HL-60 (cell line): ENCODE measurements at regions not wholly inside any gene's neighbourhood (a gene's known extent, or its start where the extent isn't known, plus 50 kb on each side); places are given as distances from the start of the nearest gene placed in this dataset.

Source experiments
- DNase-seq, 2 experiments: peaks; one replicate each; pipeline ENCODE4 v3.0.0-alpha.2; 2010 to 2020; ENCODE audit warnings: low read depth in 1 of 2, low spot score in 1 of 2
- H3K27ac ChIP-seq: fragments of 250-450 bp; sonication (Bioruptor Pico); replicated peaks from 2 replicates; pipeline ENCODE4 v1.5.1; 2020; ENCODE audit warnings: mild to moderate bottlenecking, moderate library complexity
- H3K27me3 ChIP-seq: fragments of 250-450 bp; sonication (Bioruptor Pico); 2 replicates; pipeline ENCODE4 v1.5.1; 2021; ENCODE audit warnings: mild to moderate bottlenecking, moderate library complexity; ENCODE audit not compliant: insufficient read depth, poor library complexity, severe bottlenecking
- H3K4me3 ChIP-seq: replicated peaks from 2 replicates; pipeline ENCODE4 v1.5.1; 2011; ENCODE audit warnings: mild to moderate bottlenecking, control low read depth, low read length; ENCODE audit not compliant: insufficient read depth
- GABPA ChIP-seq: IDR thresholded peaks from 2 replicates; pipeline ENCODE4 v1.6.1; 2012; ENCODE audit warnings: low read depth
- POLR2AphosphoS5 ChIP-seq: IDR thresholded peaks from 2 replicates; pipeline ENCODE4 v1.6.1; 2012; ENCODE audit warnings: low read depth
- SPI1 ChIP-seq: IDR thresholded peaks from 2 replicates; pipeline ENCODE4 v1.6.1; 2012; ENCODE audit warnings: low read depth, mild to moderate bottlenecking, borderline replicate concordance
- TF ChIP-seq, protein P1 (sequence below): IDR thresholded peaks from one replicate; pipeline ENCODE4 v1.5.1; 2011; ENCODE audit warnings: low read length, control low read depth, inconsistent platforms; ENCODE audit not compliant: insufficient read depth
- TF ChIP-seq, protein P2 (sequence below): IDR thresholded peaks from 2 replicates; pipeline ENCODE4 v1.6.1; 2012; ENCODE audit warnings: low read depth; ENCODE audit not compliant: insufficient replicate concordance

DNA sequence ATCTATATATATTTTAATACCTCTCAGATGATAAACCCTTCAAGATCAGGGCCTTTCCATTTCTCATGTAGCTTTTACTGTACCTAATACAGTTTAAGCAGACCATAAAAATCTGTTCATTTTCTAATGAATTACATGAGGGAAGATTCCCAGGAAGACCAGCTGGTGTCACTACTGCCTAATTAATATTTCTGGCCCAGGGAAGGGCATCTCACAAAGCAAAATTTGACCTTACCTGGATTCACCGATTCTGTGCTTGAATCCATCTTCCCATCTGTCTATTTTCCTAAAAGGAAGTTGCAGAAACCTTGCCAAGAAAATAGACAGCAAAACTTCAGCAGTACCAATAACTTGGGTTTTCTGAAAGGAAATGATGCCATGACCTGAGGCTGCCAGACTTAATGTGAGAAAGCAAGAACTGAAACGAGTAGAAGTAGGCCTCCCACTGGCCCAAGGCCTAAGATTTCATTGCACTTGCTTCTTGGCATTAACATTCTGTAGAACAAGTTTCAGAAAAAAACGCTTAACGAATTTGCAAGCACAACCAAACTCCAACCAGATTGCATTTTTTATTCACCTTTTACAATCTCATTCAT is 83.0 kb upstream of the GLIS3 start:
- Histone ChIP-seq H3K27me3 (peaks cover 4% of the 10 kb centered on the region), H3K27ac (no peak overlapping the region), H3K4me3 (no peak overlapping the region)
- TF ChIP-seq GABPA: no peak
- DNase-seq: no peak

DNA sequence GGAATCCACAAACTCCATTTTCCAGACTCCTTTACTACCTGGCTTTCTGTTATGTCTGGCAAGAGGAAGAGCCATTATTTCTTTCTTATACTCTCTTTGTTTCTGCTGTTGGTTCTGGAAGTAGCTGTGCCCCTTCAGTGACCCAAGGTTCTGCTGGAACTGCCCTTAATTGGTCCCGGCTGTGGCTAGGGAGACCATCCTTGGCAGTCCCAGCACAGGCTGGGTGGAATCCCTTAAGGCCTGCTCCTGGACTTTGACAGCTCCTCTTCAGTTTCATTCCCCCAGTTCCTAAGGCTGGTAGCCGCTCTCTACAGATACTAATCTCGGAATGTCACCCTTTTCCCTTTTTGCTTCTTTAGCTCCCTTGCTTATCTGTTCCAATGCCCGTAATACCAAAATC is 81.9 kb upstream of the GLIS3 start:
- DNase-seq: no peak
- Histone ChIP-seq H3K27ac (no peak overlapping the region), H3K4me3 (no peak overlapping the region), H3K27me3 (peaks cover 4% of the 10 kb centered on the region)
- no peak for TF ChIP-seq GABPA
- TF ChIP-seq, protein P1, sequence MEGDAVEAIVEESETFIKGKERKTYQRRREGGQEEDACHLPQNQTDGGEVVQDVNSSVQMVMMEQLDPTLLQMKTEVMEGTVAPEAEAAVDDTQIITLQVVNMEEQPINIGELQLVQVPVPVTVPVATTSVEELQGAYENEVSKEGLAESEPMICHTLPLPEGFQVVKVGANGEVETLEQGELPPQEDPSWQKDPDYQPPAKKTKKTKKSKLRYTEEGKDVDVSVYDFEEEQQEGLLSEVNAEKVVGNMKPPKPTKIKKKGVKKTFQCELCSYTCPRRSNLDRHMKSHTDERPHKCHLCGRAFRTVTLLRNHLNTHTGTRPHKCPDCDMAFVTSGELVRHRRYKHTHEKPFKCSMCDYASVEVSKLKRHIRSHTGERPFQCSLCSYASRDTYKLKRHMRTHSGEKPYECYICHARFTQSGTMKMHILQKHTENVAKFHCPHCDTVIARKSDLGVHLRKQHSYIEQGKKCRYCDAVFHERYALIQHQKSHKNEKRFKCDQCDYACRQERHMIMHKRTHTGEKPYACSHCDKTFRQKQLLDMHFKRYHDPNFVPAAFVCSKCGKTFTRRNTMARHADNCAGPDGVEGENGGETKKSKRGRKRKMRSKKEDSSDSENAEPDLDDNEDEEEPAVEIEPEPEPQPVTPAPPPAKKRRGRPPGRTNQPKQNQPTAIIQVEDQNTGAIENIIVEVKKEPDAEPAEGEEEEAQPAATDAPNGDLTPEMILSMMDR: no peak
- TF ChIP-seq POLR2AphosphoS5: no peak
- TF ChIP-seq, protein P2, sequence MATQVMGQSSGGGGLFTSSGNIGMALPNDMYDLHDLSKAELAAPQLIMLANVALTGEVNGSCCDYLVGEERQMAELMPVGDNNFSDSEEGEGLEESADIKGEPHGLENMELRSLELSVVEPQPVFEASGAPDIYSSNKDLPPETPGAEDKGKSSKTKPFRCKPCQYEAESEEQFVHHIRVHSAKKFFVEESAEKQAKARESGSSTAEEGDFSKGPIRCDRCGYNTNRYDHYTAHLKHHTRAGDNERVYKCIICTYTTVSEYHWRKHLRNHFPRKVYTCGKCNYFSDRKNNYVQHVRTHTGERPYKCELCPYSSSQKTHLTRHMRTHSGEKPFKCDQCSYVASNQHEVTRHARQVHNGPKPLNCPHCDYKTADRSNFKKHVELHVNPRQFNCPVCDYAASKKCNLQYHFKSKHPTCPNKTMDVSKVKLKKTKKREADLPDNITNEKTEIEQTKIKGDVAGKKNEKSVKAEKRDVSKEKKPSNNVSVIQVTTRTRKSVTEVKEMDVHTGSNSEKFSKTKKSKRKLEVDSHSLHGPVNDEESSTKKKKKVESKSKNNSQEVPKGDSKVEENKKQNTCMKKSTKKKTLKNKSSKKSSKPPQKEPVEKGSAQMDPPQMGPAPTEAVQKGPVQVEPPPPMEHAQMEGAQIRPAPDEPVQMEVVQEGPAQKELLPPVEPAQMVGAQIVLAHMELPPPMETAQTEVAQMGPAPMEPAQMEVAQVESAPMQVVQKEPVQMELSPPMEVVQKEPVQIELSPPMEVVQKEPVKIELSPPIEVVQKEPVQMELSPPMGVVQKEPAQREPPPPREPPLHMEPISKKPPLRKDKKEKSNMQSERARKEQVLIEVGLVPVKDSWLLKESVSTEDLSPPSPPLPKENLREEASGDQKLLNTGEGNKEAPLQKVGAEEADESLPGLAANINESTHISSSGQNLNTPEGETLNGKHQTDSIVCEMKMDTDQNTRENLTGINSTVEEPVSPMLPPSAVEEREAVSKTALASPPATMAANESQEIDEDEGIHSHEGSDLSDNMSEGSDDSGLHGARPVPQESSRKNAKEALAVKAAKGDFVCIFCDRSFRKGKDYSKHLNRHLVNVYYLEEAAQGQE: no peak
- no peak for TF ChIP-seq SPI1

DNA sequence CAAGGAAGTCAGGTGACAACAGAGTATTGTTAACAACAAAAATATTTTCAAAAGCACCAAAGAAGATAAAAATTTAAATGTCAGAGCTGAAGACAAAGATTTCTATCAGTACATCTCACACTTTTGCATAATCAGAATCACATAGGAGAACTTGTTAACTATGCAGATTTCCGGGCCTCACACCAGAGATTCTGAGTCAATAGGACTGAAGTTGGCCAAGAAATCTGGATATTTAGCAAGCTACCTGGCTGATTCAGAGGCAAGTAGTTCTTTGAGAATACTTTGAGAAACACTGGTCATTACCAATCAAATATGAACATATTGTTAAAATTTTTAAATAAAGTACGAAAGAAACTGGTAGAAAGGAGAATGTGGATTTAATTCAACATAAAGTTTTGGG is 80.5 kb upstream of the GLIS3 start:
- DNase-seq: no peak
- TF ChIP-seq GABPA: no peak
- TF ChIP-seq, protein P2: no peak
- TF ChIP-seq, protein P1: no peak
- no peak for TF ChIP-seq SPI1
- H3K27ac ChIP-seq: no peak overlapping the region
- H3K27me3 ChIP-seq: peaks cover 4% of the 10 kb centered on the region
- H3K4me3 ChIP-seq: no peak overlapping the region

DNA sequence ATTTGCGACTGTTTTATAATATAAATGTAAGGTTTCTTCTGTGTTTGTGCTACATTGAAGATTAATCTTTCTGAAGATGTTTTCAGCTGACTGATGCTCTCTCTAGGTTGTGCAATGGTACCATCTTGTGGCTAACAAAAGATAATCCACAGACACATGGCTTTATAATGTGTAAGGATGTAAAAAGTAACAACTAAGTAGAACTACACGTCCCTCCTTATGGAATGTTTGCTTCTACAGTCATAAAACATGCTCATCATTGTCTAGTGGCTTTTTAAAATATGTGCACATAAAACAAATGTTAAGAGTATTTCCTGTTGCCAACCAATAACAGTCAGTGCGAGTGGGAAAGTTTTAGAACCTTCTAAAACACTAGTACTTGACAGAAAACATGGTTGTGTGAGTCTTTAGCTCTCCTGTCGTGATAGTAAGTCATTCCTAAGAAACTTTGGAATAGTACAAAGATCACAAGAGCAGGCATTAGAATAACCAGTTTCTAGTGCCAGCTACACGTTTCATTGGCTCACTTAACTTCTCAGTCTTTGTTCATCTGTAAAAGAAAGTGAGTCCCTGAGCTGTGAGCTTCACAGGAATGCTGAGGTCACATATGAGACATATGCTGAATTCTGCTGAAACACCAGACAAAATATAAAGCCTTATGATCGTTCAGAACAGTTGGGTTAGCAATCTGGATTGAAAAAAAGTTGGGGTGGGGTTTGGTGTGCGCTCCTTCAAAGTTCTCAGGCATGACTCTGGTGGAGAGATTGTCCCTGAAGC is 75.7 kb upstream of the GLIS3 start:
- DNase-seq: no peak
- H3K27ac ChIP-seq: no peak overlapping the region
- H3K4me3 ChIP-seq: no peak overlapping the region
- no peak for TF ChIP-seq SPI1
- no peak for TF ChIP-seq POLR2AphosphoS5
- TF ChIP-seq, protein P2: no peak
- TF ChIP-seq, protein P1: no peak
- no peak for TF ChIP-seq GABPA
- peaks cover 7% of the 10 kb centered on the region for H3K27me3 ChIP-seq
